HepG2 (cell line): ENCODE measurements at regions not wholly inside any gene's neighbourhood (a gene's known extent, or its start where the extent isn't known, plus 50 kb on each side); places are given as distances from the start of the nearest gene placed in this dataset.
A peak's percentile ranks its signal among the peaks of the same experiment; 100 is the strongest.

Experiments
- ATAC-seq: fragments of 200-7000 bp; cut with Tn5 transposase; 3 replicates; pipeline ENCODE4 v1.9.1; 2020; ENCODE audit warnings: mild to moderate bottlenecking, moderate library complexity
- BruUV-seq: library from RNA; stranded (reverse); fragments of 400-500 nt; replicated peaks from 2 replicates; lab custom pipeline; 2021; lab: Mats Ljungman, UMichigan
- CTCF ChIA-PET: fragments of 300-600 bp; formaldehyde crosslinking; extraction: SDS; loops from one replicate; lab custom pipeline; 2021; ENCODE audit warnings: low total read pairs, inconsistent platforms, low intra/inter-chr PET ratio; lab: Yijun Ruan, JAX
- POLR2A ChIA-PET: fragments of 350-600 bp; sonication (Branson Sonifier 250); formaldehyde crosslinking; loops from one replicate; lab custom pipeline; 2020; ENCODE audit warnings: antibody characterized with exemption, inconsistent platforms; lab: Yijun Ruan, JAX
- DNase-seq: peaks from one replicate; pipeline ENCODE4 v3.0.0-alpha.2; 2015; ENCODE audit warnings: low spot score
- FAIRE-seq: peaks from 3 replicates; lab custom pipeline; 2011; peaks lifted over from hg19 to GRCh38; lab: Jason Lieb, UNC
- H2AFZ ChIP-seq: one replicate; pipeline ENCODE4 v1.6.1; 2011; ENCODE audit warnings: low read length, inconsistent platforms
- H3K27ac ChIP-seq: fragments of 300-600 bp; 3 replicates; pipeline ENCODE4 v1.8.0; 2011; ENCODE audit warnings: mixed run types, mild to moderate bottlenecking, mixed read lengths, low read length, inconsistent platforms; ENCODE audit not compliant: insufficient read depth; ENCODE audit errors: extremely low read length
- H3K27me3 ChIP-seq, 2 experiments: fragments of 200-600 bp in 1 of 2; 2 replicates in 1 of 2; 3 replicates in 1 of 2; pipeline versions ENCODE4 v1.6.0 to v1.8.0; 2011; ENCODE audit warnings: low read length in 2 of 2, mild to moderate bottlenecking in 2 of 2, moderate library complexity in 2 of 2, inconsistent platforms in 1 of 2; ENCODE audit not compliant: insufficient read depth in 2 of 2, control insufficient read depth in 1 of 2
- H3K36me3 ChIP-seq, 2 experiments: fragments of 200-600 bp in 1 of 2; replicated peaks in 1 of 2; 2 replicates in 1 of 2; 3 replicates in 1 of 2; pipeline versions ENCODE4 v1.5.1 to v1.8.0; 2011; ENCODE audit warnings: low read length in 2 of 2, inconsistent platforms in 1 of 2; ENCODE audit not compliant: insufficient read depth in 2 of 2, control insufficient read depth in 1 of 2
- H3K4me1 ChIP-seq: 2 replicates; pipeline ENCODE4 v1.5.1; 2012; ENCODE audit warnings: low read length, inconsistent platforms; ENCODE audit not compliant: insufficient read depth
- H3K4me2 ChIP-seq: 2 replicates; pipeline ENCODE4 v1.6.0; 2011; ENCODE audit warnings: low read depth, low read length, inconsistent platforms
- H3K4me3 ChIP-seq, 3 experiments: fragments of 200-600 bp in 1 of 3; sonication (generic), shearing (Covaris generic) in 1 of 3; replicated peaks in 1 of 3; 2 replicates each; pipeline ENCODE4 v1.5.1; 2011 to 2016; ENCODE audit warnings: low read length in 3 of 3, inconsistent platforms in 2 of 3, low read depth in 2 of 3, mild to moderate bottlenecking in 2 of 3, control low read depth in 1 of 3, mixed read lengths in 1 of 3; ENCODE audit not compliant: insufficient read depth in 1 of 3
- H3K79me2 ChIP-seq: one replicate; pipeline ENCODE4 v1.6.1; 2011; ENCODE audit warnings: low read length, inconsistent platforms; ENCODE audit not compliant: insufficient read depth
- H3K9ac ChIP-seq: 2 replicates; pipeline ENCODE4 v1.6.0; 2011; ENCODE audit warnings: mild to moderate bottlenecking, low read depth, low read length, inconsistent platforms; ENCODE audit not compliant: insufficient read depth
- H3K9me3 ChIP-seq: 2 replicates; pipeline ENCODE4 v1.5.1; 2012; ENCODE audit warnings: mild to moderate bottlenecking, low read length
- H4K20me1 ChIP-seq: 2 replicates; pipeline ENCODE4 v1.6.0; 2011; ENCODE audit warnings: inconsistent platforms, mild to moderate bottlenecking, low read length, moderate library complexity; ENCODE audit not compliant: insufficient read depth
- KDM5A ChIP-seq: fragments of 200-600 bp; sonication (generic); IDR thresholded peaks from 2 replicates; pipeline ENCODE4 v1.7.0; 2018; ENCODE audit warnings: antibody characterized with exemption, mild to moderate bottlenecking, low read length, borderline replicate concordance
- NR2F6 ChIP-seq, 2 experiments: IDR thresholded peaks; 2 replicates each; pipeline ENCODE4 v1.6.1; 2016; ENCODE audit warnings: antibody characterized with exemption in 1 of 2, mild to moderate bottlenecking in 1 of 2
- TRIM22 ChIP-seq: fragments of 450-650 bp; IDR thresholded peaks from 2 replicates; pipeline ENCODE4 v1.6.1; 2017
- WGBS: methylation state at CpG from one replicate; pipeline ENCODE4 v1.1.6; 2017; ENCODE audit warnings: low lambda C conversion rate; 5-methylcytosine and 5-hydroxymethylcytosine counted together
- in situ Hi-C: cut with HindIII; loops from 2 replicates; pipeline ENCODE4 v1.10.0; 2017; ENCODE audit warnings: low pct_unique_long_range_greater_than_20kb; ENCODE audit not compliant: extremely low pct_ligation_motif_present
- intact Hi-C: fragments of 100-400 bp; cut with micrococcal nuclease; formaldehyde crosslinking; loops from one replicate; pipeline ENCODE4 v1.10.0; 2022; ENCODE audit not compliant: unreplicated experiment

- H3K9me3 ChIP-seq, result no peaks in the 10 kb centered on the region
- CTCF ChIA-PET, result no interaction called here
- no peak for DNase-seq
- H3K79me2 ChIP-seq, result no peaks in the 10 kb centered on the region
- no peak for FAIRE-seq
- BruUV-seq, result no TSS peak
- no peak overlapping the region for H3K27ac ChIP-seq
- POLR2A ChIA-PET, result interaction anchor here (0.6 kb wide), 1 partner anchor 28 kb away, joined by 3 read pairs; no protein-coding TSS in a partner anchor
- no peak overlapping the region for H2AFZ ChIP-seq
- H3K4me1 ChIP-seq, result peaks cover 66% of the 10 kb centered on the region
- peak overlapping the region; percentile 97; the same call in 1 of the 2 replicates for H3K4me2 ChIP-seq
- no peaks in the 10 kb centered on the region for H3K36me3 ChIP-seq
- WGBS, result 35% methylated on average over 9 of the region's 13 CpGs
- intact Hi-C loops (no loop called here), in situ Hi-C loops (no loop called here)
- peak overlapping the region in 1 of 3 experiments; percentile 4; a peak in 1 of 6 replicates for H3K4me3 ChIP-seq
- no peaks in the 10 kb centered on the region for H4K20me1 ChIP-seq
- TF ChIP-seq TRIM22 (no peak), NR2F6 (IDR thresholded peaks at IDR 0.05) (no peak), NR2F6 (CRISPR knock-in tag; IDR thresholded peaks at IDR 0.05) (no peak), KDM5A (no peak)
- peaks cover 3 to 24% of the 10 kb centered on the region in 2 experiments; a peak in 3 of 5 replicates for H3K27me3 ChIP-seq
- ATAC-seq, result no peak
- no peak overlapping the region for H3K9ac ChIP-seq
Measured at GRCh38 chr14:76920331-76921087, 94.3 kb downstream of the LRRC74A start.
